GM12865 (cell line): ENCODE measurements at regions not wholly inside any gene's neighbourhood (a gene's known extent, or its start where the extent isn't known, plus 50 kb on each side); places are given as distances from the start of the nearest gene placed in this dataset.

ENCODE experiments used
- DNase-seq: peaks from one replicate; pipeline ENCODE4 v3.0.0; 2010; ENCODE audit warnings: low read depth
- H3K4me3 ChIP-seq: 2 replicates; pipeline ENCODE4 v1.5.1; 2011; ENCODE audit warnings: mild to moderate bottlenecking, low read depth, low read length, control low read depth
- TF ChIP-seq, protein P1 (sequence below): IDR thresholded peaks from 2 replicates; pipeline ENCODE4 v1.5.1; 2011; ENCODE audit warnings: low read length, control low read depth, low read depth, inconsistent platforms; ENCODE audit not compliant: insufficient read depth; ENCODE audit errors: missing control alignments

DNA sequence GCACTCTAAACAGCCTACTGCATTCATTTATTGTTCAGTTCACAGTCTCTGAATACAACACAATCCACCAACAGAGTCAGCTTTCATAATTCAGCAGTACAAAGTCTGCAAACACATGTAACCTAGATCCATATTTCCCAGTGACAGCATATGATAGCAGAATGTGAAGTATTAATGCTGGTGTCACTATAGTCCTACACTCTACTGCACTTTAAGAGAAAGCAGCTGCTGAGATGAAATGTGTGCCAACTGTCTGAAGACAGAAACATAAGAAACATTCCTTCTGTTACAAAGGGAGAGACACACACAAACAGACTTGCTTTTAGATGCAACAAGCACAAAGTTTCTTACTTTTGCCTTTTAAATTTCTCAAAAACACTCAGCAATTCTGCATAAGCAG is 441.8 kb downstream of the ZEB2 start:
- DNase-seq = no peak
- no peak overlapping the region for H3K4me3 ChIP-seq
- TF ChIP-seq, protein P1, sequence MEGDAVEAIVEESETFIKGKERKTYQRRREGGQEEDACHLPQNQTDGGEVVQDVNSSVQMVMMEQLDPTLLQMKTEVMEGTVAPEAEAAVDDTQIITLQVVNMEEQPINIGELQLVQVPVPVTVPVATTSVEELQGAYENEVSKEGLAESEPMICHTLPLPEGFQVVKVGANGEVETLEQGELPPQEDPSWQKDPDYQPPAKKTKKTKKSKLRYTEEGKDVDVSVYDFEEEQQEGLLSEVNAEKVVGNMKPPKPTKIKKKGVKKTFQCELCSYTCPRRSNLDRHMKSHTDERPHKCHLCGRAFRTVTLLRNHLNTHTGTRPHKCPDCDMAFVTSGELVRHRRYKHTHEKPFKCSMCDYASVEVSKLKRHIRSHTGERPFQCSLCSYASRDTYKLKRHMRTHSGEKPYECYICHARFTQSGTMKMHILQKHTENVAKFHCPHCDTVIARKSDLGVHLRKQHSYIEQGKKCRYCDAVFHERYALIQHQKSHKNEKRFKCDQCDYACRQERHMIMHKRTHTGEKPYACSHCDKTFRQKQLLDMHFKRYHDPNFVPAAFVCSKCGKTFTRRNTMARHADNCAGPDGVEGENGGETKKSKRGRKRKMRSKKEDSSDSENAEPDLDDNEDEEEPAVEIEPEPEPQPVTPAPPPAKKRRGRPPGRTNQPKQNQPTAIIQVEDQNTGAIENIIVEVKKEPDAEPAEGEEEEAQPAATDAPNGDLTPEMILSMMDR = no peak

DNA sequence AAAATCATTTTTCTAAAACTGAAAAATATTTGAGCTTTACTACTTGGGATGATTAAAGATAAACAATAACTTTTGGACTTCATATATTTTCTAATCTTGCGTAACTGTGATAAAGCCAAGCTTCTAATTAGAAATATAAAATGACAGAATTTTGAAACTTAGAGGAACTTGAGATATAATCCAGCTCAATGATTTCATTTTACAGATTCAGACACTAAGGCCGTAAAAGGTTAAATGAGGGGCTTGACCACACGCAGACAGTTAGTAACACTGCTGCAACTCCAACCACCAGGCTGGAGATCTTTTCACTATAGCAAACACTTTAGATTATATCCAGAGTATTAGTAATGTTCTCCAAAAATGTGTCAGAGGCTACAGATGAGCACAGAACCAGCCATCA is 445.5 kb downstream of the ZEB2 start:
- no peak overlapping the region for H3K4me3 ChIP-seq
- DNase-seq = no peak
- TF ChIP-seq, protein P1 = no peak

DNA sequence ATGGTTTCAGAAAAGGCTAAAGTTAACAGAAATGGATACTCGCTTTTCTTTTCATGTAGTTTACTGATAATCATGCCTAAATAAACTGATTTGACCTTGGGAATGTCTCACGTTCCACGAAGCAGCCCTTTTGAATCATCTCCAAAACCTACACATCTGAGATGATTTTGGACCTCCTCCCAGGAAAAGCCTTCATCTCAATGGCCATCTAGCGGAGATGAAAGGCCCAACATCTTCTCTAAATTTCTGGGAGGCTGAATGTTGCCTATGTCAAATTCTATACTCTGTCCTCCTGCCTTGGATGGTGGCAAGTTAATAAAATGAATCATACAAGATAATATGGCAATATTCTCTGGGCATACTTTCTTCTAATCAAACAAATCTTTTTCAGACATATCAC is 448.5 kb downstream of the ZEB2 start:
- H3K4me3 ChIP-seq = no peak overlapping the region
- TF ChIP-seq, protein P1 = no peak
- no peak for DNase-seq

DNA sequence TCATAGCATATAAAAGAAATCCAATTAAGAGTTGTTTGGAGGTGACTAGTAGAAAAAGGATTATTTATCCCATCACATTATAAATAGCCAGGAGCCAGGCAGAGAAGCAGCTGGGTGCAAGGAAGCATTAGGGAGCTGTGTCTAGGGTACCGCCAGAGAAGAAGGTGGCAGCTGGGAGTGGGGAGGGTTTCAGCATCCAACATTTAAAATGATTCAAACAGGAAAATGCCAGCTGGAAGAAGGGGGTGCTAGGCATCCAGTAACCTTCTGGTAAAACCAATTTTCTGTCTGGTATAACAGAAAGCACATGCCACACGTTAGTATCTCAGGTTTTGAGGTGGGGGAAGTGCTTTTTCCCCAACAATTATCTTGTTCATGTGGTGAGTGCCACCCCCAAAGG is 452.4 kb downstream of the ZEB2 start:
- no peak overlapping the region for H3K4me3 ChIP-seq
- DNase-seq = no peak
- TF ChIP-seq, protein P1 = no peak

DNA sequence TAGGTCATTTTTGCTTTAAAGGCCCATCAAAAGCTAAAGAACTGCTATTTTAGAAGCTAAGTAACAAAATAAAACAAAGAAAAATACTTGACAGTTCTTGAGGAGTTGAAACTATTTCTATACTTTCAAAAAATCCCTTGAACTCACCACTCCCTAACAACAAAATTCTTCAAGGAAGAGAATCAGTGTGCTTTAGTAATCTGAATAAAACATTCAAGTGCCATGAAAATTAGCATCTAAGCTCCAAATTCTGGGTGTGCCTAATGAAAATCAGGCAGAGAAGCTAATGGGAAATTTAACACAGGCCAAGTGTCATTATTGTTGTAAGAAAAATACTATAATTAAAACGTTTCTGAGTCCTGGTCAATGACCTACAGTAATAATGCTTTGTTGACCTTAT is 456.3 kb downstream of the ZEB2 start:
- TF ChIP-seq, protein P1 = no peak
- H3K4me3 ChIP-seq = no peak overlapping the region
- DNase-seq = no peak

DNA sequence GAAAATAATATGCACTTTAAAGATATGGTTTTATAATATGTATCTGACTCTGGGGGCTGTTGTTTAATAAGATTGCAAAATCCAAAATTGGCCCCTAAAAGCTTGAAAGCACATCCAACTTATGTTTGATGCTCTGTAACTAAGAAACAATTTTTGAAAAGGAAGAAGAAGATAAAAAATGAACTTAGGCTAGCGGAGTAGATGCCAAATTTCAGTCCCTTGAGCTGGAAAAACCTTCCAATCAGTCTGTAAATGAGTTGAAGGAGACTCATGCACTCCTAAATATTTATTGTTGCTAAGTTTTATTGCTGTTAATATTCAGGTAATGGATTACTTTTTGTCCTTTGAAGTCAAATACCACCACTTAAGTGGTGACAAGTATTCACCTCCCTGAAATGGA is 465.0 kb downstream of the ZEB2 start:
- TF ChIP-seq, protein P1 = no peak
- DNase-seq = no peak
- no peak overlapping the region for H3K4me3 ChIP-seq

DNA sequence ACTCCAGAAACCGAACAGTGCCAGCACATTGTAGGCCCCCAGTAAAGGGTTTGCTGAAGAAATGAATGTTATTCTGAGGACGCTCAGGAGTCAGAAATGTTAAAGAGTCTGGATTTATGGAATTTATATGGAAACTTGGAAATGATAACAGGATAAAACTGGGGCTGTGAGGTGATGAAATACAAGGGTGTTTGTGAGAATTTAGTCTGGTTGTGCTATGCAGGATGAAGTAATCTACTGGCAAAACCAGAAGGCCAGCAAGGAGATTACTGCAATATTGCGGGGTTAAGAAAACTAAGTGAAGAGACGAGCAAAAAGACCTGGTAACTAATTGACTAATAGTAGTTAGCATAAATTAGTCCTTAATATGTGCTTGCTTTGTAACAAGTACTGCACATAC is 467.8 kb downstream of the ZEB2 start:
- DNase-seq = no peak
- TF ChIP-seq, protein P1 = no peak

More for the DNA sequence above, 467.8 kb downstream of the ZEB2 start:
- H3K4me3 ChIP-seq = no peak overlapping the region
